ENCODE measurements at regions not wholly inside any gene's neighbourhood (a gene's known extent, or its start where the extent isn't known, plus 50 kb on each side); places are given as distances from the start of the nearest gene placed in this dataset.
"Not testable (repeated sequence)": the region's sequence is repeated elsewhere in the genome, so short reads cannot be mapped to it uniquely, and the experiment has no call there.

DNA sequence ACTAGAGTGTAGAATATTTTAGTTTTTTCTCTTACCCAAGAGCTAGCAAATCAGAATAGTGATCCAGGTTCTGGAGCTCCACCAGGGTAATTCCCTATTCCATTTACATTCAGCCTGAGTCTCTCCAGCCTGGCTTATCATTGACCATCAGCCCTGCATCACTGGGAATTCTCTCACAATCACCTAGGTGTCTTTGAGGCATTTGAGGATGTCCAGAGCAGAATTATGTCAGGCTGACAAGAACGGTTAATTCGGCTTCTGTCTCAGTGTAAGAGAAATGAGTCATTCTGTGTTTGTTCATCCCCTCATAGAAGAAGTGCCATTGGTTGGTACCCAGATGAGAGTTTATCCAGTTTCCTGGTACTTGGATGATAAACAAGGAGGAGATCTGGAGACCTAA lies 180.5 kb downstream of the ZNF737 start:
- no peak for DNase-seq

- no peak for DNase-seq
These were observed 193.7 kb downstream of the ZNF737 start for GRCh38 chr19:20371911-20372310.

DNA sequence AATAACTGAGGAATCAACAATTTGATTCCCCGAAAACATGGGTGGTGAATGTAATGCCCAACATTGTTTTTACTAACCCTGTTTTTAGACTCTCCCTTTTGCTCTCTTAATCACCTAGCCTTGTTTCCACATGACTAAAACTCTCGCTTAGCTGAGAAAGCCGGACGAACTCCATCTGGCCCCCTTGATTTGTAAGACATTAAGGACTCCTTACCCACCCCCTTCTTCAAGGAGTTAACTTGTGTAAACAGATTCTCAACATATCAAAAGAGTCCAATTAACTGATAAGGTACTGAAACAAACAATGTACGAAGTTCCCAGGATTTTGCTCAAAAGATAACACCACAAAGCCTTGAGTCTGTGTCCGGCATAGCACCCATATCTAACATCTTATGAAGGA lies 194.3 kb downstream of the ZNF737 start:
- not testable (repeated sequence) for DNase-seq

GRCh38 chr19:20367811-20368294 lies 197.7 kb downstream of the ZNF737 start:
- no peak for DNase-seq

- no peak for DNase-seq
These were observed 198.1 kb downstream of the ZNF486 start for GRCh38 chr19:20365146-20365545.

DNA sequence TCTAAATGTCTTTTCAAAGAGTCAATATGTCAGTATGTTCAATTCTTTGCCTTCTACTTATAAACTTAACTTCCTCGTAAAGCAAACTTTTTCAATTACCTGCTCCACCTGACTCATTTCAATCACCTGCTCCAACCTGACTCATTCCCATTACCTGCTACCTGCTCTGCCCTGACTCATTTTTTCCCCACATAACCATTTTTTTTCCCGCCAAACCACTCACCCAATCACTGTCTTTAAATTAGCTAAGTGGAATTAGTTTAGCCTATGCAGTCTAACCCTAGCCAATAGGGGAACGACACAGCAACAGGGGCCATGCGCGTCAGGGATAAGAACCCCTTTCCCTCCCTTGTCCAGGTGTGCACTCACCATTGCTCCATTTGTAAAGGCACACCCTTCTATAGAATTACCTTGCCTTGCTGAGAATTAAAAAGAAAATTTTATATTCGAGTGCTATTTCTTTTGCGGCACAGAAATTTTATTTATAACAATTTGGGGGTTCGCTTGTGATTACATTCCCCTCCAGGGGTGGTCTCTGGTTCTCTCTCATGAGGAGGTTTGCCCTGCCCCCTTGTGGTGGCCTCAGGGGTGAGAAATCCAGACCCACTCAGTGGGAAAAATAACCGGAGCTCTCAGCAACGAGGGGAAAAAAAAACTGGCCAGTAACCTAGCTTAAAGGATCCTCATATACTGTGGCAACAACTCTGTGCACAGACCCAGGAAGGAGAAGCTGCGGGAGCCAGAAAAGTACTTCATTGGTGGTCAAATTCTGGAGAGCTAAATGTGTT lies 193.1 kb downstream of the ZNF486 start:
- no peak for DNase-seq

- DNase-seq: not testable (repeated sequence)
These were observed 191.9 kb downstream of the ZNF486 start for GRCh38 chr19:20358841-20359465.

DNA sequence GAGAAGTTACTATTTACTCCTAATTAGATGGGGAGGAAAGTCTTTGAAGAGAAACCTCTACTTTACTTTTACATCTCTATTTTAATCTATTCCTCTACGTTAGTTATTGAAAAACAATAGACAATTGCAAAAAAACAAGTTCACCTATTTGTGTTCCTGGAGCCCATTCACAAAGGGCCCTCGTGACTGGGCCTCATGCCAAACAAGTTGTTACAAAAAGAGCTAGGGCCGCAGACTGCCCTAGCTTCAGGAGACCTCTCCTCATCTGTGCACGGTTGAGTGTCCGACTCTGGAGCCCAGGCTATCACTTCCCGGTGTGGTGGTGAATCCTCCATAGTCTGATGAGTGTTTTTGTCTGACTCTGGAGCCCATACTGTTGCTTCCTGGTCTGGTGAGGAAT lies 190.9 kb downstream of the ZNF486 start:
- DNase-seq: no peak

DNA sequence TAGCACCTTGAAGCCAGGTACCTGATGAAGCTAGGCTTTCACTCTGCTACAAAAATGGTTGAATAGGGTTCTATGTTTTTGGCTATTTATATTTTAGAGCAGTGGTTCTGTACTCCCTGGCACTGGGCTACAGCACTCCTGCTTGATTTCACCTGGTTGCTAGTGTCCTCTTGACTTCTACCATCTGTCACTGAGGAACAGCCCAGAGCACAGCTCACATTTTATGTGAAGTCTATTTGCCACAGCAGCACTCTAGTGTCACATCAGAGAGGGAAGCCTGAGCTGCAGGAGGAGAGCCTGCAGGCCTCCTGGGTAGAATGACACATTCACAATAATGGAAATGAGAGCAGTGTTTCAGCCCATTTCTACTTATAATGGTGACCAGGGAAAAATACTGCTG lies 184.2 kb downstream of the ZNF486 start:
- no peak for DNase-seq

DNA sequence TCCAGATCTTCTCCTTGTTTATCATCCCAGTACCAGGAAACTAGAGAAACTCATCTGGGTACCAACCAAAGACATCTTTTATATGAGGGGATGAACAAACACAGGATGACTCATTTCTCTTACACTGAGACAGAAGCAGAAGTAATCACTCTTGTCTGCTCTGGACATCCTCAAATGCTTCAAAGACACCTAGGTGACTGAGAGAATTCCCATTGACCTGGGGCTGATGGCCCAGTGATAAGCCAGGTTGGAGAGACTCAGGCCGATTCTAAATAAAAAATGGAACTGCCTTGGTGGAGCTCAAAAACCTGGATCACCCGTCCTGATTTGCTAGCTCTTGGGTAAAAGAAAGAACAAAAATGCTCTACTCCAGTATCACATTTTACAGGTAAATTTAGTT lies 182.2 kb downstream of the ZNF486 start:
- no peak for DNase-seq

DNA sequence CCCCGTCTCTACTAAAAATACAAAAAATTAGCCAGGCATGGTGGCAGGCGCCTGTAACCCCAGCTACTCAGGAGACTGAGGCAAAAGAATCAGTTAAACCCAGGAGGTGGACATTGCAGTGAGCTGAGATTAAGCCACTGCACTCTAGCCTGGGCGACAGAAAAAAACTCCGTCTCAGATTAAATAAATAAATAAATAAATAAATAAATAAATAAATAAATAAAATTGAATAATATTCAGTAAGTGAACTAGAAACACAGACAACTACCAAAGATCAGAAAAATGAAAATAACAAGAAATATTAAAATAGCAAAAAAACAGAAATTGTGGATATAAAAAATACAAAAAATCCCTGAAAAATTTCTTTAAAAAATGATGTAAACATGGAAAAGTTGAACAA lies 172.4 kb downstream of the ZNF486 start:
- no peak for DNase-seq

GRCh38 chr19:20334760-20335159 lies 167.7 kb downstream of the ZNF486 start:
- no peak for DNase-seq

DNA sequence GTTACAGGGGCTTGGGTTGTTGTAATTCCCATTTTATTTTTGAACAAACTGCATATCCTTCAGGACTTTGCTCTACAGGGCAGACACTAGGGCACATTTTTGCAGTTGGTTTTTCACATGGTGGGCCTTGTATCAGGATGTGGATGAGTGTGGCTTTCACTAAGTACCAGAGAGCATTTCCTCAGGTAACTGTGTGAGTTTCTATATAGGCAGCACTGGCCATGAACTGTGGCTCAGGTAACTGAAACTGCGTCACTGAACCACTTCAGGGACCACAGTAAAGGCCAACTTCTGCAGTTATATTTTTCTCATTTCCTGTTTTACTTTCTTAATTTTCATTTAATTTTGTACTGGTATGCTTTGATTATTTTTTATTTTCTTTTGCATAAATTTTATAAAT lies 166.5 kb downstream of the ZNF486 start:
- DNase-seq: no peak

GRCh38 chr19:20325151-20325550 lies 158.1 kb downstream of the ZNF486 start:
- no peak for DNase-seq

DNA sequence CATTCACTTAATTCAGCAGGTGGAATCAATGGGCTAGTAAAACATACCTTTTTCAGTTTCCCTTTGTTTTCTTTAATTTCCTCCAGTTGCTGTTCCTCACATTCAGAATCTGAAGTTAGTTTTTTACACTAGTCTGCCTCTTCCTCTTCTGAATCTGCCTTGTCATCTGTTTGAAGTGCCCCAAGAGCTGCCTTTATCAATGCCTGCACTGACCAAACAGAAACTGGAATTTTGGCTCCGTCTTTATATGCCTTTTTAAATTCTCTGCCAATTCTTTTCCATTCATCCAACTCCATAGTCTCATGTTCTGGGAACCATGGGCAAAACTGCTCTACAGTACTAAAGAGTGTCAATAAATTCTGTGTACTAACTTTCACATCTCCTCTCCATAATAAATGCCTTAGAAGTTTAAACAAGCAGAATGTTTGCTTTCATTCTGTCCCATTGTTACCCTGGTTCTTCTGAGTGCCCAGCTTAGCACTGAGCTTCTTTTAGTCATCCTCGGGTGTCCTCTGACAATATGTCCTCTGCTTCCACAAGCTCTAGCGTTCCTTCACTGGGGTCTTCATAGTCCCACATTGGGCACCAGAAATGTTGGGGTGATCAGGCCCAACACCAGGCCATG lies 154.2 kb downstream of the ZNF486 start:
- no peak for DNase-seq

DNA sequence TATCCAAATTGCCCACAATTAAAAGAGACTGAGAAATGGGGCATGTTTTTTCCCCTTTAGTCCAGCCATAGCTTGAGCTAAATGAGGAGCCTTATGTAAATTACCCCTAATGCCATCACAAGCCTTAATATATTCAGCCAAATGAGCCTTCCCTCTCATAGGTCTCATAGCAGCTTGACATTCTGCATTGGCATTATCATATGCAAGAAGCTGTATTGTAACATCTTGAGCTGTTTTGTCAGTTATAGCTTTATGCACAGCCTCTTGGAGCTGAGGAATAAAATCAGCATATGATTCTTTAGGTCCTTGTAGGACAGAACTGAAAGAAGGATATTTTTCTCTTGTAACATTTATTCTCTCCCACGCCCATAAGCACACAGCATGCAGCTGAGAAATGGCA lies 153.2 kb downstream of the ZNF486 start:
- DNase-seq: no peak

DNA sequence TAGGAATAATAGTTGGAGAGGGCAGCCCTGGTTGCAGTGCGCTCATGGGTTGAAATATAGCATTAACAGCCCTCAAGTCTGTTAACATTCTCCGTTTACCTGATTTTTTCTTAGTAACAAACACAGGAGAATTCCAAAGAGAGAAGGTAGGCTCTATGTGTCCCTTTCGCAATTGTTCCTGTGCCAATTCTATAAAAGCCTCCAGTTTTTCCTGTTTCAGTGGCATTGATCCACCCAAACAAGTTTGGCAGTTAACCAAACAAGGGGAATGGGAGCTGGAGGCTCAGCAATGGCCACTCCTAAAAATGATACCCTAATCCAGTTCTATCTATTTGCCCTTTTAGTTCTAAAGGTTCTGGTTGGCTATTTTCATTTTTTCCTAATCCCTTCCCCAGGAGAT lies 151.6 kb downstream of the ZNF486 start:
- DNase-seq: no peak

- DNase-seq: no peak
These were observed 148.5 kb downstream of the ZNF486 start for GRCh38 chr19:20315543-20315942.

DNA sequence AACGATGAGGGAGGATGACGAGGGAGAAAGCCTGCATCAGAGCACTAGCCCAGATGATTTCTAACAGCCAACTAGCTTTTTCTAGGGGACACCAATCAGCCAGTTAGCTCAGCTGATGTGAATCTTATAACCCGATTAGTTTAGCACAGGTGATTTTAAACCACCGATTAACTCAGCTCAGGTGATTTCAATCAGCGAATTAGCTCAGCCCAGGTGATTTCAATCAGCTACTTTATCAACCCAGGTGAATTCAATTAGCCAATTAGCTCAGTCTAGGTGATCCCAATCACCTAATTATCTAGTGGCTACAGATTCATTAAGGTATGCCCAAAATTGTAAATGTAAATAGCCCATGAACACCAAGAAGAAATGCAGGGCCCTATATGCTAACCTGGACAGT lies 146.9 kb downstream of the ZNF486 start:
- no peak for DNase-seq

GRCh38 chr19:20307127-20307526 lies 140.1 kb downstream of the ZNF486 start:
- DNase-seq: no peak

GRCh38 chr19:20296314-20296713 lies 129.3 kb downstream of the ZNF486 start:
- not testable (repeated sequence) for DNase-seq

GRCh38 chr19:20294181-20294580 lies 127.2 kb downstream of the ZNF486 start:
- no peak for DNase-seq

- DNase-seq: not testable (repeated sequence)
These were observed 125.5 kb downstream of the ZNF486 start for GRCh38 chr19:20292520-20292919.

- DNase-seq: no peak
These were observed 122.2 kb downstream of the ZNF486 start for GRCh38 chr19:20289186-20289585.
